Spleen (tissue), 11 donors: ENCODE measurements at regions not wholly inside any gene's neighbourhood (a gene's known extent, or its start where the extent isn't known, plus 50 kb on each side); places are given as distances from the start of the nearest gene placed in this dataset.

Source experiments
- DNase-seq: peaks from one replicate; pipeline ENCODE4 v3.0.0-alpha.2; 2020
- H3K27ac ChIP-seq, 8 donors: fragments of 200-600 bp; sonication (generic) in 7 of 8; 1 replicate in 4 of 8; 2 replicates in 4 of 8; pipeline versions ENCODE4 v1.5.0 to v1.8.0; 2016 to 2021; ENCODE audit warnings: inconsistent platforms in 4 of 8, mild to moderate bottlenecking in 4 of 8, moderate library complexity in 1 of 8
- H3K27me3 ChIP-seq, 7 donors: fragments of 200-600 bp; sonication (generic) in 6 of 7; replicated peaks in 1 of 7; 1 replicate in 4 of 7; 2 replicates in 3 of 7; pipeline versions ENCODE4 v1.5.0 to v1.8.0; 2016 to 2021; ENCODE audit warnings: inconsistent platforms in 3 of 7, mild to moderate bottlenecking in 1 of 7
- H3K36me3 ChIP-seq, 6 donors: fragments of 200-600 bp; sonication (generic) in 5 of 6; 1 replicate in 4 of 6; 2 replicates in 2 of 6; pipeline versions ENCODE4 v1.5.0 to v1.8.0; 2016 to 2021; ENCODE audit warnings: inconsistent platforms in 2 of 6
- H3K4me1 ChIP-seq, 6 donors: fragments of 200-600 bp; sonication (generic) in 5 of 6; 1 replicate in 3 of 6; 2 replicates in 3 of 6; pipeline versions ENCODE4 v1.5.0 to v1.8.0; 2016 to 2021; ENCODE audit warnings: inconsistent platforms in 3 of 6
- H3K4me3 ChIP-seq, 8 donors: fragments of 200-600 bp; sonication (generic) in 7 of 8; 1 replicate in 4 of 8; 2 replicates in 4 of 8; pipeline versions ENCODE4 v1.5.0 to v1.8.0; 2016 to 2021; ENCODE audit warnings: inconsistent platforms in 4 of 8, mild to moderate bottlenecking in 4 of 8, moderate library complexity in 2 of 8
- H3K9me3 ChIP-seq, 8 donors: fragments of 200-600 bp; sonication (generic) in 7 of 8; 1 replicate in 4 of 8; 2 replicates in 4 of 8; pipeline versions ENCODE4 v1.5.0 to v1.8.0; 2016 to 2021; ENCODE audit warnings: inconsistent platforms in 4 of 8
- POLR2A ChIP-seq, 3 donors: fragments of 450-650 bp; IDR thresholded peaks; one replicate each; pipeline ENCODE4 v1.5.1; 2017; ENCODE audit warnings: antibody characterized with exemption in 3 of 3, mild to moderate bottlenecking in 1 of 3
- POLR2AphosphoS5 ChIP-seq, 3 donors: sonication (generic); formaldehyde crosslinking; IDR thresholded peaks; one replicate each; pipeline ENCODE4 v1.5.1; 2017; ENCODE audit warnings: antibody characterized with exemption in 3 of 3
- WGBS, 5 donors: extraction: QIAGEN DNeasy Blood & Tissue Kit in 3 of 5; methylation state at CpG; one replicate each; pipeline versions ENCODE4 v1.1.5 to v1.1.7; 2013 to 2018; 5-methylcytosine and 5-hydroxymethylcytosine counted together
- intact Hi-C: fragments of 100-400 bp; cut with DNase I; formaldehyde crosslinking; loops from one replicate; pipeline ENCODE4 v1.15.0; 2023; ENCODE audit warnings: low total_unique reads
- TF ChIP-seq, protein P1 (sequence below), 11 experiments: fragments of 200-600 bp in 7 of 11; fragments of 450-650 bp in 4 of 11; sonication (generic) in 4 of 11; IDR thresholded peaks in 8 of 11; conservative IDR thresholded peaks in 3 of 11; 1 replicate in 7 of 11; 2 replicates in 4 of 11; pipeline versions ENCODE4 v1.4.0 to v1.8.0; 2016 to 2021; ENCODE audit warnings: antibody characterized with exemption in 11 of 11, inconsistent platforms in 4 of 11, mild to moderate bottlenecking in 1 of 11
- donor health status: healthy with polysubstance abuse.
- donor health status: DM: no; HTN: no; CAD: no; lungs with moderate emphysema.
- donor health status: DM: no; HTN: no; CAD: no.
- donor health status: Bipolar disorder and iron deficiency.
- donor health status: healthy.
- donor health status: DM: no; HTN: no; CAD: no.
- donor health status: DM: yes; HTN: yes; CAD: no.

DNA sequence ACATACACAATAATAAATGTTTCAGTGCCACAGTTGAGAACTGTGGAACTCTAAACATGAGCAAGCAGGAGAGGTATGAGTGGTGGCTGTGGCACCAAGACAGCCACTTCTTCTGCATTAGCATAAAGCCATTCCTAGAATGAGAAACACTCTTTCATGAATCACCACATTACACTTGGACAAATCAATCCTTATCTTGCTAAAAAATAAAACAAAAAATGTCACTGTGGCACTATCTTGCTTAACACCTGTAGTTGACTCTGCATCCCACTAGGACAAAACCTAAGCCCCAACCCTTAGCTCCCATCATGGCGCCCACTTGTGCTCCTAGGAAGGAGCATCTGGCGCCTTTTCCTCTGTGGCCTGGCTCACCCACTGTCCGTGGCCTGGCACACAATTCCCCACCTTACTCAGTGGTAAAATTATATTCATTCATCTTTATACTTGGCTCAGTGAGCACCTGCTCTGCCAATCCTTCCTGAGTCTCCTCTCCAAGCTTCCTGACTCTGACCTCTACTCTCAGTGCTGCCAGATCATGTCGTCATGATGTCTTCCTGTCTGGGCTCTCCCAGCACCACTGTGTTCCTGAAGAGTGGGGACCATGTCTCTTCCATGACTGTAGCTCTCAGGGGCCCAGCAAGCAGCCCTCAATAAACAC lies 272.9 kb downstream of the LNPK start:
- no peaks in the 10 kb centered on the region for H3K36me3 ChIP-seq
- no peaks in the 10 kb centered on the region for H3K4me1 ChIP-seq
- H3K27ac ChIP-seq: no peak overlapping the region
- no peak overlapping the region for H3K4me3 ChIP-seq
- intact Hi-C loops: no loop called here
- no peak for DNase-seq
- H3K27me3 ChIP-seq: no peaks in the 10 kb centered on the region
- TF ChIP-seq, protein P1, sequence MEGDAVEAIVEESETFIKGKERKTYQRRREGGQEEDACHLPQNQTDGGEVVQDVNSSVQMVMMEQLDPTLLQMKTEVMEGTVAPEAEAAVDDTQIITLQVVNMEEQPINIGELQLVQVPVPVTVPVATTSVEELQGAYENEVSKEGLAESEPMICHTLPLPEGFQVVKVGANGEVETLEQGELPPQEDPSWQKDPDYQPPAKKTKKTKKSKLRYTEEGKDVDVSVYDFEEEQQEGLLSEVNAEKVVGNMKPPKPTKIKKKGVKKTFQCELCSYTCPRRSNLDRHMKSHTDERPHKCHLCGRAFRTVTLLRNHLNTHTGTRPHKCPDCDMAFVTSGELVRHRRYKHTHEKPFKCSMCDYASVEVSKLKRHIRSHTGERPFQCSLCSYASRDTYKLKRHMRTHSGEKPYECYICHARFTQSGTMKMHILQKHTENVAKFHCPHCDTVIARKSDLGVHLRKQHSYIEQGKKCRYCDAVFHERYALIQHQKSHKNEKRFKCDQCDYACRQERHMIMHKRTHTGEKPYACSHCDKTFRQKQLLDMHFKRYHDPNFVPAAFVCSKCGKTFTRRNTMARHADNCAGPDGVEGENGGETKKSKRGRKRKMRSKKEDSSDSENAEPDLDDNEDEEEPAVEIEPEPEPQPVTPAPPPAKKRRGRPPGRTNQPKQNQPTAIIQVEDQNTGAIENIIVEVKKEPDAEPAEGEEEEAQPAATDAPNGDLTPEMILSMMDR (IDR thresholded peaks at IDR 0.05 in 8 of 11, conservative IDR thresholded peaks at IDR 0.05 in 3 of 11): no peak
- TF ChIP-seq POLR2AphosphoS5 (IDR thresholded peaks at IDR 0.05) (no peak), POLR2A (IDR thresholded peaks at IDR 0.05) (no peak)
- peaks cover 0 to 8% (median 0%) of the 10 kb centered on the region in 8 donors for H3K9me3 ChIP-seq
- WGBS, 5 donors: 71 to 84% (median 78%) methylated on average over 4 of the region's 4 CpGs

DNA sequence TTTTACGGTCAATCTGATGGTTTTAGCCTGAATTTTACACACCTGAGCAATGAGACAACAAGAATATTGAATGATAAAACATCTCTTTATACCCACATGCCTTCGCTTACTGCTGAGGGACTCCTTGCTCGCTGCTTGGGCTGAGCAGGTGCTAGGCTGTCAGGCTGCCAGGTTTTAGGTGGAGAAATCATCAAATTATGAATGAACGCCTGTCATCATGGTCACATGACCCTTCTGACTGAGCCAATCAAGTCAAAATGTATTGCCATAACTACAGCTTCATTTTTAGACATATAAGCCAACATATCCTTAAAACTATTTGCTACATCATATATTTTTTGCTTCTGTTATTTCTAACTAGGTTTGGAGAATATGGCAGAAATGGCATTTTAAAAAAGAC lies 274.0 kb downstream of the LNPK start:
- no peak overlapping the region for H3K4me3 ChIP-seq
- no peak overlapping the region for H3K27ac ChIP-seq
- H3K4me1 ChIP-seq: no peaks in the 10 kb centered on the region
- intact Hi-C loops: no loop called here
- 77 to 86% (median 83%) methylated on average over 4 of the region's 4 CpGs for WGBS, 5 donors
- no peaks in the 10 kb centered on the region for H3K36me3 ChIP-seq
- H3K9me3 ChIP-seq: peaks cover 0 to 14% (median 5%) of the 10 kb centered on the region in 8 donors
- H3K27me3 ChIP-seq: no peaks in the 10 kb centered on the region
- TF ChIP-seq, protein P1 (IDR thresholded peaks at IDR 0.05 in 8 of 11, conservative IDR thresholded peaks at IDR 0.05 in 3 of 11): no peak
- TF ChIP-seq POLR2A (IDR thresholded peaks at IDR 0.05): no peak
- no peak for TF ChIP-seq POLR2AphosphoS5 (IDR thresholded peaks at IDR 0.05)
- no peak for DNase-seq

DNA sequence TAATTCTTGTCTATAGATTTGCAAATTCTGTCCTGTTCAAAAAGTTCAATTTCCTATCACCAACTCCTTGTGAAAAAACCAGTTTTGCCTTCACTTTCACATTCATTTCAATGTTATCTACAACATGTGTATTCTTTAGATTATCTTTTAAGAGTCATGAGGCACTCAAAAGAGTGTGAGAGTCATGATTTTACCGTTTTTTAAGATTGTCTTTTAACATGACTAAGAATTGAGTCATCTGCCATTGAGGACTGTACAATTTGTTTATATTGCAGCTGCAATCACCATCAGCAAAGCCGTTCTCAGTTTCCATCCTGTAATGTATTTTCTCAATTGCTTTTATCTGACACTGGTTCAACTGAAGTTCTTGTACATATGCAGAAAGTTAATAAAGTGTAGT lies 275.8 kb downstream of the LNPK start:
- WGBS, 5 donors: 45 to 66% (median 63%) methylated on average over 2 of the region's 2 CpGs
- H3K27ac ChIP-seq: no peak overlapping the region
- H3K9me3 ChIP-seq: peaks cover 0 to 17% (median 10%) of the 10 kb centered on the region in 8 donors
- H3K36me3 ChIP-seq: no peaks in the 10 kb centered on the region
- no peak for TF ChIP-seq POLR2AphosphoS5 (IDR thresholded peaks at IDR 0.05)
- TF ChIP-seq, protein P1 (IDR thresholded peaks at IDR 0.05 in 8 of 11, conservative IDR thresholded peaks at IDR 0.05 in 3 of 11): no peak
- TF ChIP-seq POLR2A (IDR thresholded peaks at IDR 0.05): no peak
- no peak for DNase-seq
- intact Hi-C loops: no loop called here
- no peaks in the 10 kb centered on the region for H3K27me3 ChIP-seq
- H3K4me3 ChIP-seq: no peak overlapping the region
- H3K4me1 ChIP-seq: no peaks in the 10 kb centered on the region

DNA sequence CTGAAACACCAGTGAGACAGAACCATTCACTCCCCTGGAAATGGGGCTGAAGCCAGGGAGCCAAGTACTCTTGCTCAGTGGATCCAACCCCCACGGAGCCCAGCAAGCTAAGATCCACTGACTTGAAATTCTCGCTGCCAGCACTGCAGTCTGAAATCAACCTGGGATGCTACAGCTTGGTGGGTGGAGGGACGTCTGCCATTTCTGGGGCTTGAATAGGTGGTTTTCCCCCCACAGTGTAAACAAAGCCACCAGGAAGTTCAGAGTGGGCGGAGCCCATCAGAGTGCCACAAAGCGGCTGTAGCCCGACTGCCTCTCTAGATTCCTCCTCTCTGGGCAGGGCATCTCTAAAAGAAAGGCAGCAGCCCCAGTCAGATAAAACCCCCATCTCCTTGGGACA lies 292.8 kb downstream of the LNPK start:
- peaks cover 0 to 14% (median 4%) of the 10 kb centered on the region in 8 donors for H3K9me3 ChIP-seq
- H3K27me3 ChIP-seq: peaks cover 0 to 41% (median 4%) of the 10 kb centered on the region in 7 donors
- no peaks in the 10 kb centered on the region for H3K4me1 ChIP-seq
- intact Hi-C loops: no loop called here
- no peak overlapping the region for H3K27ac ChIP-seq
- no peaks in the 10 kb centered on the region for H3K36me3 ChIP-seq
- whole genome bisulfite sequencing, 5 donors: 54 to 75% (median 70%) methylated on average over 6 of the region's 6 CpGs
- no peak for DNase-seq
- no peak for TF ChIP-seq POLR2AphosphoS5 (IDR thresholded peaks at IDR 0.05)
- TF ChIP-seq POLR2A (IDR thresholded peaks at IDR 0.05): no peak
- TF ChIP-seq, protein P1 (IDR thresholded peaks at IDR 0.05 in 8 of 11, conservative IDR thresholded peaks at IDR 0.05 in 3 of 11): no peak
- no peak overlapping the region for H3K4me3 ChIP-seq
